IPS DF 4.7 (cell line): ENCODE measurements at regions not wholly inside any gene's neighbourhood (a gene's known extent, or its start where the extent isn't known, plus 50 kb on each side); places are given as distances from the start of the nearest gene placed in this dataset.

Source experiments
- DNase-seq: peaks from one replicate; pipeline ENCODE4 v3.0.0-alpha.2; 2013; ENCODE audit warnings: low spot score; ENCODE audit errors: extremely low read depth

DNA sequence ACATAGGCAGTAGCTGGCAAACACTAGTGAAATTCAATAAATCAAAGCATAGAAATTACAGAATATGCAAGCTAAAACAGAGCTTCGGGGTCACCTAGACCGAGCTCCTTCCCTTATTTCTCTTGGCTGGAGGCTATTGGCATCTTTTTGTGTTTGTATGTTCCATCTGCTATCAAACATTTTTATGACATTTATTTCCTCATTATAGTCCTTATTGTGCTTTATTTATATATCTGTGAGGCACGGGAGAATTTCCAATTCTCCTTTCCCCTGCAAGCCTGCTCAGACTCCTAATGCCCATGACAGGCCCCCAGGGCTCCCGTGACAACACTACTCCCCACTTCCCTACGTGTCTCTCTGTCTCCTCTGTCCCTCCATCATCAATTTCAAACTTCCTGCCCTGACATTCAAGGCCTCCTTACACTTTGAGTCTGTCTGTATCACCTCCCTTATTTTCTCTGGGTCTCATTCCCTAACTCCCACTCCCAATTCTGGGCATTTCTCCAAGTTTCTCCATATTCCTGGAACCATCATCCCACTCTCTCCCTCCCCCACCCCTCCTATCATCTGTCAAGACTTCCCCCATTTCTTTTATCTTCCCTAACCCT lies 316.9 kb downstream of the OSR1 start:
- no peak for DNase-seq

DNA sequence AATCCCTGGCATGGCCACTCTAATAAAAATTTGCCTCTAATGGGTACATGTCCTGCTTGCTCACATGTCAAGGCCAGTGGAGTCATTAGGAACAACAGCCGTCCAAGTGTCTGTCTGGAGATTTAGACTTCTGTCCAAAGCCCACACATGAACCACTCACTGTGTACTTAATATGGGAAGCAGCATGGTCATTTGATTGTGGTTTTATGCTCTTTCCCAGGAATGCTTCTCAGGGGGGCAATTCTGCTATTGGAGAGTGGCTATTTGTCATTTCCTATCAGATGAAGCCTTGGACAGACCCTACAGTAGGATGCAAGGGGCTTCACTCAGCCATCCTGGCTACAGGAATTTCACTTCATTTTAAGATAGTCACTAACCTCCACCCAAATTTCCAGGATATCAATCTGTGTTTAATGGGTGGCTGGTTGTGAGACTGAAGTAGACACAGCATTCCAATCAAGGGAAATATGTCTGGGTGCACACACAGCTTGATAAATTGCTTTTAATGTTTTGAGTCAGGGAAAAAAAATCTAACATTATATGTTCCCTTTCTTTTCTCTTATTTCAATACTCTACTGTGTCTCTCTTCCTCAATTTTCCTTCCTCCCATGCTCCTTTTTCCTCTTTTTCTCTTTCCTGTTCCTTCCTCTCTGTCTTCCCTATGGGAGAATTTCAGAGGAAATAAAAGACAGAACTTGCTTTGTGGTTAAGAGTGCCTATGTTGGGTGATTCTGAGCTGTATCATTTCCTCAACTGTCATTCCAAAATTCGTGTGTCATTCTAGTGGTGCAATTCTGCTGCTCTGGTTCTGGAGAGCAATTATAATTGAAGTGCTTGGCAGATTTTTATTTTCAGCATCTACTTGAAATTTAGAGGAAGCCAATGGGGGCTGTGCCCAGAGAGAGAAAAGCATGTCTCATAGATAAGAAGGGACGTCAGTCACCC lies 320.1 kb downstream of the OSR1 start:
- no peak for DNase-seq

GRCh38 chr2:19036091-19036490 lies 322.3 kb downstream of the OSR1 start:
- no peak for DNase-seq

DNA sequence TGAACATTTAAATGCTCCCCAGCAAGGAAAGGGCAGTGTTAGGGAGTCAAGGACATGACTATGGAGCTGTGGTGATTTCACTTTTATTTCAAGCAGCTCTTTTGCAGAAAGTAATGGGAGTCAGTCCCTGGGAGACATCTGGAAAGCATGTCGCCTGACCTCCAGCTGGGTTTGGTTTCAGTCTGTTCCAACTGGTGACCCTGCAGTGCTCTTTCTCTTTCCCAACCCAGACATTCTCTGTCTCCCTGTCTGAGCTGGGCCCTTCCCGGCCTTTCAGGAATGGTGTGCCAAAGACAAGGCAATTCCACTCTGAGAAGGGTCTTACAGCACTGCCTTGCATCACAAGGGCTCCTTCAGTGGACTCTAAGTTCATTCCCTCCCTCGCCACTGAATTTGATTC lies 323.2 kb downstream of the OSR1 start:
- DNase-seq, result no peak

DNA sequence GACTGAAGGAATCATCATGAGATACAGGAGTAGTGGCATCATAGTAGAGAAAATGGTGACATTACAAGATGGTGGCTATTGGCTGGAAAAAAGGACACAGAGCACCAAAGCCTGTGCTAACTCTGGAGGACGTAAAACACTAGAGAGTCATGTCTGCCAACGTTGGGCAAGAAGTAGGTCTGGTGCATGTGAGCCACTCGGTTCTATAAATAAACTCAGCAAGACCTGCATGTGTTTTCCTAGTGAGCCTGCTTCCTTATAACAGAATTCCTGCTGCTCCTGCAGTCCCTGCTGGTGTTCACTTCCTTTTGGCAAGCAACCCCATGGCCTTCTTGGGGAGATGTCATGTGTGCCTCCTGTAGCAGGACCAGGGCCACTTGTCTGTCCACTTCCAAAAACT lies 325.2 kb downstream of the OSR1 start:
- DNase-seq, result no peak

DNA sequence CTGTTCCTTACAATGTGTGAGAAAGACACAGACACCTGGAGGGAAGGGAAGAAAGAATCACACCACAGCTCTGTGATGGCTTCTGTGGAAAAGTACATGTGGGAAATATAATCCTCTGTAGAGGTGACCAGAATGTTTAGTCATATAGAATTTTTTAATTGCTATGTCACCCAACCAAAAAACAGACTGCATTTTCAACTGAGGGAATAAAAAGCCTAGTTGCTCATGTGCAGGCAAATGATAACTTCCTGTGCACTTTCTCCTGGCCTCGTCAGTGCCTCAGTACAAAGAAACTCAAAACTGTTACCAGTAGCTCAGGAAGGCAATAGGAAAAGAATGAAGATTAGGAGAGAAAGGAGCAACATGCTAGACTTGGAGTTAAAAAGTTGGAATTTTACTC lies 326.8 kb downstream of the OSR1 start:
- DNase-seq, result no peak

GRCh38 chr2:19029655-19030054 lies 328.8 kb downstream of the OSR1 start:
- no peak for DNase-seq

DNA sequence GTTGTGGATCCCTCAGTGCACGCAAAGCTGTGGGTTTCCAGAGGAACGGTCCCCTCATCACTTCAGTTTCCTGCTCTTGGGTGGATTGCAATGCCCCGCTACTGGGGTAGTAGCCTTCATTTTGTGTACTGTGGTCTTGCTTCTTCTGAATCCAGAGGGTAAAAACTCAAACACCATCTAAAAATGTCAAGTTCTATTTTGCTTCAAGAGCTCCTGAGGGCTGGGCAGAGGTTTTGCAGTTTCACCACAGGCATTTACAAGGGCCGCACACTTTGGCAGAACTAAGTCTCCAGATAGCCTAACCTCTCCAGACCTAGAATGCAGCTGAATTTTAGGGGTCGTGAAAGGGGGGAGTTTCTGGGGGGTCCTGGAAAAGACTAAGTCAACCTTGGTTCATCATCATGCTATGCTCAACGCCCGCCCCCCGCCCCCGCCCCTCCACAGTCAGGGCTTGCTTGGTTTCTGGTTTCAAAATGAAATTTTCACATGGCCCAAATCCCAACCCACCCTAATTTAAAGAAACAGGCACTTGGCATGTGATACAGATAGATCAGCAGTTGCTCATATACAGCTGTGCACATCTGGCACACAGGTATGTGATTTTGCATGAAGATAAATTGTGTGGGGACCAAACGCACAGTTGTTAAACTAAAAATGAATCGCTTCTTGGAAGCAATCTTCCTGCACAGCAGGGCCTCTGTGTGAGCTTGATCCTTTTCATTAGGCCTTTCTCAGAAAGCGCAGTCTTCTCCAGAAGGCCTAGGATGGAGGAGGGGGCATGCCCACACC lies 329.6 kb downstream of the OSR1 start:
- DNase-seq, result no peak

- DNase-seq, result no peak
Measured at GRCh38 chr2:19027626-19028025, 330.8 kb downstream of the OSR1 start.

- no peak for DNase-seq
Measured at GRCh38 chr2:19026261-19026660, 332.2 kb downstream of the OSR1 start.

- no peak for DNase-seq
Measured at GRCh38 chr2:19022334-19022733, 336.1 kb downstream of the OSR1 start.

DNA sequence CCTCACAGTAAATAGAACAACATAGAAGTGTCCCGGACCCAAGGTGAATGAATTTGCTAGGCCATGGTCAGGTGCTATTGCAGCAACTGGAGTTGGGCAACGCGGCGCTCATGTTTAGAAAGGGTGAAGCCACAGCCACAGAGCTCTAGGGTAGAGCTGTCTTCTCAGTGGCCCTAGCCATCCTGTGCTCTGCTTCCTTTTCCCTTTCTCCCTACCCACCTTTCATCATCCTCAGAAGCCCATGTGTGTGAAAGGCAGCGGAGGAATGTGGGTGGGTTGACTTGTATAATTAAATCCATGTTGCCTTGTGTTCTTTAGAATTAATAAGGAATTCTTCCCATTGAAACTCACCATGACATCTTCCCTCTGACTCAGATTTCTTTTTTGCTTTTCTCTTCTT lies 336.7 kb downstream of the OSR1 start:
- no peak for DNase-seq

- DNase-seq, result no peak
Measured at GRCh38 chr2:19021100-19021476, 337.3 kb downstream of the OSR1 start.

- DNase-seq, result no peak
Measured at GRCh38 chr2:19020144-19021099, 338.0 kb downstream of the OSR1 start.

DNA sequence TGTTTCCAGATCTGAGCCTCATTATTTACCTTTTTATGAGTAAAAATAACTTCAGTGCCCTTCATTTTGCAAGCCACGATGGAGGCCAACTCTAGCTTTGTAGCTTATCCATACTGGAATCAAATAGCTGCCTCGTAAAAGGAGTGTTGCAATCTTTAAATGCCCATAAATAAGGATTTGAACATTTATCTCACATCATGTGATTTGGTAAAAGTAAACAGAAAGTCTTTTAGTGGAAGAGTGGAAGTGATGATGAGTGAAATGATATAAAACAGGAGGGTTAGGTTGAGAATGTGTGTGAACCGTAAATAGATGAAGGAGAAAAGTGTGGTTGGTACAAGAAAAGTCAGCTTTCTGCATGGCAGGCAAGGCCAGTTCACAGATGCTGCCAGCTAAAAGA lies 348.9 kb downstream of the OSR1 start:
- no peak for DNase-seq

DNA sequence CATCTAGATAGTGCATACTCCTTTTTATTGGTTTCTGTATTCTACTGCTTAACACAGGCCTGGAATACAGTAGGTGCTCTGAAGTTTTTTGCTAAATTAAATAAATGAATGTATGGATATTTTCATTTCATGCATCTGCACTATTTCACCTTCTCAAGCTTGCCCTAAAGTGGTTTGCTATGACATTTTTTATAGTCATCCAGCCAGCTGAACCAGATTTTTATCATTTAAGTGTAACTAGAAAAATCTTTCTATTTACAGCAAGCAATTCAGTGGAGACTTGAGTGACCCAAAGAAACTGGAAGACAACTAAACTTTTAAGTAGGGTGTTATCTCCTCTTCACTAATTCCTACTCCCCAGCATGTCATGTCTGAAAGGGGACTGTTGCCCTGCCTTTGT lies 354.9 kb downstream of the OSR1 start:
- DNase-seq, result no peak

GRCh38 chr2:19000776-19001175 lies 357.6 kb downstream of the OSR1 start:
- no peak for DNase-seq

DNA sequence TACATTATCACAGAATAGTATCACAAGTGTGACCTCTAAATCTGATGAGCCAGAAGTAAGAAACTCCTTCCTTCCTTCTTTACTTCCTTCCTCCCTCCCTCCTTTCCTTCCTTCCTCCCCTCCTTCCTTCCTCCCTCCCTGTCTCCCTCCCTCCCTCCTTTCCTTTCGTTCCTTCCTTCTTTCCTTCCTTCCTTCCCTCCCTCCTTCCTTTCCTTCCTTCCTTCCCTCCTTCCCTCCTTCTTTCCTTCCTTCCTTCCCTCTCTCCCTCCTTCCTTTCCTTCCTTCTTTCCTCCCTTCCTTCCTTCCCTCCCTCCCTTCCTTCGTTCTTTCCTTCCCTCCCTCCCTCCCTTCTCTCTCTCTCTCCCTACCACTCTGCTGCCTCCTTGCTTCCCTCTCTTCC lies 359.2 kb downstream of the OSR1 start:
- no peak for DNase-seq

GRCh38 chr2:18998491-18998890 lies 359.9 kb downstream of the OSR1 start:
- DNase-seq, result no peak

DNA sequence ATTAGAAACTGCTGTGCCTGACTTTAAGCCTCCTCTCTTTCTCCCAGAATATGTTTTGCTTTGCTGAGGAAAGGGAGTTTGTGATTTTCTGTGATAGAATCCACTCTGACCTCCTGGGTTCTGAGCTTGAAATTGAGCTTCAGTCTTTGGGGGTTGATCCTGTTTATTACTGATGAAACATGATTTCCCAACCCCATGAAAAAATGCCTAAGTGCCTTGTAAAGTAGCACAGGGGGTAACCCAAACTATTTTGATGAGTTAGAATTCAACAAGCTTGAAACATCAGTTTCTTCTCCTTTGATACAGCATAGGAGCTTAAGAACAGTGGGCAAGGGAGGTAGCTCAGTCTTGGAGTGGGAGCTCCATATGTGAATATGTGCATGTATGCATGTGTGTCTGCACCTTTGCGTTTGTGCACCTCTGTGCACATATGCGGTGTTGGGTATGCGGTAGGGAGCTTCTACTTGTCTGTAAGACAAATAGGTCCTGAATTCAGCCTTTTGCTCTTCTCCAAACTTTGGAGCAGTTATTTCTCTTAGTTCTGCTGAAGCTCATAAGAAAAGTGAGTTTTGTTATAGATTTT lies 364.6 kb downstream of the OSR1 start:
- DNase-seq, result no peak
